Right hindlimb (tissue), 1 donor: ENCODE measurements at regions not wholly inside any gene's neighbourhood (a gene's known extent, or its start where the extent isn't known, plus 50 kb on each side); places are given as distances from the start of the nearest gene placed in this dataset.

Source experiments
- DNase-seq: peaks from one replicate; pipeline ENCODE4 v3.0.0-alpha.2; 2018

GRCh38 chr19:29432677-29433076, 93.1 kb upstream of the VSTM2B start:
- no peak for DNase-seq

GRCh38 chr19:29436591-29437103, 89.1 kb upstream of the VSTM2B start:
- no peak for DNase-seq

- DNase-seq: no peak
Measured at GRCh38 chr19:29439021-29439420, 86.8 kb upstream of the VSTM2B start.

- DNase-seq: no peak
Measured at GRCh38 chr19:29439688-29440550, 85.9 kb upstream of the VSTM2B start.

GRCh38 chr19:29442094-29442493, 83.7 kb upstream of the VSTM2B start:
- DNase-seq: no peak

- DNase-seq: no peak
Measured at GRCh38 chr19:29442910-29443309, 82.9 kb upstream of the VSTM2B start.

- no peak for DNase-seq
Measured at GRCh38 chr19:29445246-29445645, 80.5 kb upstream of the VSTM2B start.

- peak; percentile 43 for DNase-seq
Measured at GRCh38 chr19:29446361-29446760, 79.4 kb upstream of the VSTM2B start.

- DNase-seq: no peak
Measured at GRCh38 chr19:29448046-29448445, 77.7 kb upstream of the VSTM2B start.

- no peak for DNase-seq
Measured at GRCh38 chr19:29449371-29449770, 76.4 kb upstream of the VSTM2B start.

- DNase-seq: no peak
Measured at GRCh38 chr19:29450306-29450705, 75.5 kb upstream of the VSTM2B start.

- no peak for DNase-seq
Measured at GRCh38 chr19:29450812-29451211, 75.0 kb upstream of the VSTM2B start.

GRCh38 chr19:29454109-29454508, 71.7 kb upstream of the VSTM2B start:
- no peak for DNase-seq

- DNase-seq: no peak
Measured at GRCh38 chr19:29457413-29457812, 68.4 kb upstream of the VSTM2B start.

GRCh38 chr19:29467824-29468401, 57.9 kb upstream of the VSTM2B start:
- no peak for DNase-seq

GRCh38 chr19:29475469-29475868, 50.3 kb upstream of the VSTM2B start:
- DNase-seq: no peak
